Activated CD4-positive, alpha-beta T cell treated with anti-CD3 and anti-CD28 coated beads, Interleukin-2, Interleukin-4, amounts not matched to agents 100 ng/mL and 50 ng/mL, durations not matched to agents 16 hours and 8 hours (primary cell): ENCODE measurements at regions not wholly inside any gene's neighbourhood (a gene's known extent, or its start where the extent isn't known, plus 50 kb on each side); places are given as distances from the start of the nearest gene placed in this dataset.

ENCODE experiments used
- DNase-seq: peaks from one replicate; pipeline ENCODE4 v3.0.0-alpha.2; 2020; ENCODE audit warnings: low spot score

GRCh38 chr2:168338803-168339437 is 91.5 kb upstream of the STK39 start:
- DNase-seq = no peak

GRCh38 chr2:168340931-168341330 is 93.5 kb upstream of the STK39 start:
- no peak for DNase-seq

- DNase-seq = no peak
Observed at GRCh38 chr2:168343586-168343985, 96.2 kb upstream of the STK39 start.

GRCh38 chr2:168344706-168345105 is 97.3 kb upstream of the STK39 start:
- DNase-seq = no peak

- no peak for DNase-seq
Observed at GRCh38 chr2:168345601-168346000, 98.2 kb upstream of the STK39 start.

GRCh38 chr2:168346725-168347477 is 99.5 kb upstream of the STK39 start:
- DNase-seq = peak; percentile 74

GRCh38 chr2:168348076-168348475 is 100.7 kb upstream of the STK39 start:
- no peak for DNase-seq

- no peak for DNase-seq
Observed at GRCh38 chr2:168350380-168350779, 103.0 kb upstream of the STK39 start.

- no peak for DNase-seq
Observed at GRCh38 chr2:168353251-168353650, 102.8 kb upstream of the CERS6 start.

- no peak for DNase-seq
Observed at GRCh38 chr2:168354499-168354898, 101.6 kb upstream of the CERS6 start.

GRCh38 chr2:168355121-168355520 is 101.0 kb upstream of the CERS6 start:
- no peak for DNase-seq

GRCh38 chr2:168355779-168356476 is 100.1 kb upstream of the CERS6 start:
- no peak for DNase-seq

GRCh38 chr2:168356477-168356835 is 99.6 kb upstream of the CERS6 start:
- DNase-seq = no peak

- no peak for DNase-seq
Observed at GRCh38 chr2:168357797-168358472, 98.1 kb upstream of the CERS6 start.

- no peak for DNase-seq
Observed at GRCh38 chr2:168359082-168359481, 97.0 kb upstream of the CERS6 start.

- no peak for DNase-seq
Observed at GRCh38 chr2:168363347-168364092, 92.6 kb upstream of the CERS6 start.

GRCh38 chr2:168365094-168365621 is 90.9 kb upstream of the CERS6 start:
- no peak for DNase-seq

- no peak for DNase-seq
Observed at GRCh38 chr2:168369031-168369430, 87.0 kb upstream of the CERS6 start.

GRCh38 chr2:168371273-168372019 is 84.6 kb upstream of the CERS6 start:
- DNase-seq = no peak

GRCh38 chr2:168373468-168373867 is 82.6 kb upstream of the CERS6 start:
- DNase-seq = no peak

GRCh38 chr2:168375195-168375798 is 80.8 kb upstream of the CERS6 start:
- no peak for DNase-seq
